ENCODE measurements at regions not wholly inside any gene's neighbourhood (a gene's known extent, or its start where the extent isn't known, plus 50 kb on each side); places are given as distances from the start of the nearest gene placed in this dataset.
"Not testable (repeated sequence)": the region's sequence is repeated elsewhere in the genome, so short reads cannot be mapped to it uniquely, and the experiment has no call there.

- no peak for DNase-seq (ENCODE audit: low spot score)
Observed at GRCh38 chrX:122910697-122911096, 273.4 kb upstream of the GRIA3 start.

GRCh38 chrX:122913134-122913533, 270.9 kb upstream of the GRIA3 start:
- DNase-seq (ENCODE audit: low spot score) = no peak

GRCh38 chrX:122913764-122914163, 270.3 kb upstream of the GRIA3 start:
- no peak for DNase-seq (ENCODE audit: low spot score)

GRCh38 chrX:122914256-122914655, 269.8 kb upstream of the GRIA3 start:
- no peak for DNase-seq (ENCODE audit: low spot score)

- no peak for DNase-seq (ENCODE audit: low spot score)
Observed at GRCh38 chrX:122934131-122934530, 249.9 kb upstream of the GRIA3 start.

GRCh38 chrX:122940199-122940598, 243.9 kb upstream of the GRIA3 start:
- DNase-seq (ENCODE audit: low spot score) = no peak

GRCh38 chrX:122941806-122942205, 242.3 kb upstream of the GRIA3 start:
- DNase-seq (ENCODE audit: low spot score) = no peak

GRCh38 chrX:122943918-122944317, 240.2 kb upstream of the GRIA3 start:
- DNase-seq (ENCODE audit: low spot score) = no peak

- DNase-seq (ENCODE audit: low spot score) = no peak
Observed at GRCh38 chrX:122945328-122945727, 238.8 kb upstream of the GRIA3 start.

- DNase-seq (ENCODE audit: low spot score) = no peak
Observed at GRCh38 chrX:122972604-122973003, 211.5 kb upstream of the GRIA3 start.

- no peak for DNase-seq (ENCODE audit: low spot score)
Observed at GRCh38 chrX:122982521-122982920, 201.6 kb upstream of the GRIA3 start.

- not testable (repeated sequence) for DNase-seq (ENCODE audit: low spot score)
Observed at GRCh38 chrX:123002844-123003243, 181.2 kb upstream of the GRIA3 start.

- DNase-seq (ENCODE audit: low spot score) = no peak
Observed at GRCh38 chrX:123013141-123013540, 170.9 kb upstream of the GRIA3 start.

GRCh38 chrX:123036401-123036800, 147.7 kb upstream of the GRIA3 start:
- DNase-seq (ENCODE audit: low spot score) = peak; percentile 1

- no peak for DNase-seq (ENCODE audit: low spot score)
Observed at GRCh38 chrX:123049071-123049625, 134.9 kb upstream of the GRIA3 start.

GRCh38 chrX:123060986-123061385, 123.1 kb upstream of the GRIA3 start:
- DNase-seq (ENCODE audit: low spot score) = no peak

GRCh38 chrX:123064053-123064452, 120.0 kb upstream of the GRIA3 start:
- no peak for DNase-seq (ENCODE audit: low spot score)

GRCh38 chrX:123072686-123073385, 111.2 kb upstream of the GRIA3 start:
- DNase-seq (ENCODE audit: low spot score) = no peak

- no peak for DNase-seq (ENCODE audit: low spot score)
Observed at GRCh38 chrX:123075947-123076561, 108.0 kb upstream of the GRIA3 start.

- DNase-seq (ENCODE audit: low spot score) = peak; percentile 0
Observed at GRCh38 chrX:123077631-123078030, 106.4 kb upstream of the GRIA3 start.

- no peak for DNase-seq (ENCODE audit: low spot score)
Observed at GRCh38 chrX:123080065-123080464, 104.0 kb upstream of the GRIA3 start.

GRCh38 chrX:123081776-123082175, 102.3 kb upstream of the GRIA3 start:
- no peak for DNase-seq (ENCODE audit: low spot score)

GRCh38 chrX:123083924-123084323, 100.2 kb upstream of the GRIA3 start:
- no peak for DNase-seq (ENCODE audit: low spot score)

GRCh38 chrX:123084797-123085196, 99.3 kb upstream of the GRIA3 start:
- no peak for DNase-seq (ENCODE audit: low spot score)

All from Ammon's horn (tissue), 1 donor.